ENCODE measurements at regions not wholly inside any gene's neighbourhood (a gene's known extent, or its start where the extent isn't known, plus 50 kb on each side); places are given as distances from the start of the nearest gene placed in this dataset.

- no peak overlapping the region for H3K27ac ChIP-seq (ENCODE audit: low read depth, low read length, severe bottlenecking)
- no peaks in the 10 kb centered on the region for H3K36me3 ChIP-seq (ENCODE audit: control insufficient read depth, insufficient read depth, low read length)
- no peaks in the 10 kb centered on the region for H3K9me3 ChIP-seq (ENCODE audit: control insufficient read depth, low read length)
- 86 to 91% methylated on average over 6 to 12 of the region's 12 CpGs for WGBS, 2 experiments (ENCODE audit: insufficient coverage in 2 of 2)
- H3K4me1 ChIP-seq (ENCODE audit: control insufficient read depth, insufficient read depth, low read length, poor library complexity, severe bottlenecking), result no peaks in the 10 kb centered on the region
- H3K4me3 ChIP-seq (ENCODE audit: extremely low read depth, insufficient read depth, low read length, poor library complexity, severe bottlenecking), result no peak overlapping the region
Measured at GRCh38 chr4:8782135-8782534, 89.5 kb downstream of the HMX1 start.

DNA sequence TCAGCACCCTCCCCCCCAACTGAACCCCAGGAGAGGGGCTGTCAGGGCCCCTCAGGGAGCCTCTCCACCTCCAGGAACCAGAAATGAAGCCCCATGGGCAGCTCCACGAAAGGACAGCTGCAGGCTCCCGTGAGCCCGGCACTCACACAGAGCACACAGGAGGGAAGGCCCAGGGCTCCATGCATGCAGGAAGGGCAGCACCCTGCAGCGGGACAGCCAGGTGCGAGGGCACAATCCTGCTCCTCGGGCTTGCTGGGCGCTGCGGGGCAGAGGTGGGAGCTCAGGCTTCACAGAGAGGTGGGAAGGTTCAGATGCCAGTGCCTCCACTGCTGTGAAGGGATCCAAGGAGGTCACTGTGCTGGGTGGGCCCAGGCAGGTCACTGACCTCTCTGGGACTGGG lies 90.0 kb downstream of the HMX1 start:
- H3K9me3 ChIP-seq (ENCODE audit: control insufficient read depth, low read length), result no peaks in the 10 kb centered on the region
- no peaks in the 10 kb centered on the region for H3K4me1 ChIP-seq (ENCODE audit: control insufficient read depth, insufficient read depth, low read length, poor library complexity, severe bottlenecking)
- no peak overlapping the region for H3K4me3 ChIP-seq (ENCODE audit: extremely low read depth, insufficient read depth, low read length, poor library complexity, severe bottlenecking)
- WGBS, 2 experiments (ENCODE audit: insufficient coverage in 2 of 2), result 93 to 94% methylated on average over 8 of the region's 8 CpGs
- no peaks in the 10 kb centered on the region for H3K36me3 ChIP-seq (ENCODE audit: control insufficient read depth, insufficient read depth, low read length)
- H3K27ac ChIP-seq (ENCODE audit: low read depth, low read length, severe bottlenecking), result no peak overlapping the region

- Histone ChIP-seq H3K36me3 (ENCODE audit: control insufficient read depth, insufficient read depth, low read length) (no peaks in the 10 kb centered on the region), H3K27ac (ENCODE audit: low read depth, low read length, severe bottlenecking) (no peak overlapping the region), H3K4me1 (ENCODE audit: control insufficient read depth, insufficient read depth, low read length, poor library complexity, severe bottlenecking) (no peaks in the 10 kb centered on the region), H3K9me3 (ENCODE audit: control insufficient read depth, low read length) (no peaks in the 10 kb centered on the region), H3K4me3 (ENCODE audit: extremely low read depth, insufficient read depth, low read length, poor library complexity, severe bottlenecking) (no peak overlapping the region)
- 83 to 91% methylated on average over 14 to 18 of the region's 19 CpGs for WGBS, 2 experiments (ENCODE audit: insufficient coverage in 2 of 2)
Measured at GRCh38 chr4:8780596-8781368, 90.9 kb downstream of the HMX1 start.

DNA sequence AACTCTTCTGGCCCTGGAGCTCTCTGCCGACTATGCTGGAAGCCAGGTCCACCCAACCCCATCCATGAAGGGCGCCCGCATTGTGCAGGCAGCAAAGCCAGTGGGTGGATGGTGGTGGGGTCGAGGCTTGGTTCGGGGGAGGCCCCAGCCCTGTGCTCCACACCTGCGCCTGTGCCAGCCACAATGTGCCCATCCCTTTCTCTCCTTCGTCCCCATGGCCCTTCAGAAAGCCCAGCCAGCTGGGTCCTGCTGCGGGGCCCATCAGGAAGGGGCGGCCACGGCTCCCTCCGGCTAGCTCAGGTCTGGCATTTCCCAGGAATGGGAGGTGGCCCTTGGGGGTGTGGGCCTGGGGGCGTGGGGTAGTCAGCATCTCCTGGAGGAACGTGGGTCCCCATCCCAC lies 91.6 kb downstream of the HMX1 start:
- 71 to 77% methylated on average over 4 to 8 of the region's 13 CpGs for WGBS, 2 experiments (ENCODE audit: insufficient coverage in 2 of 2)
- Histone ChIP-seq H3K4me3 (ENCODE audit: extremely low read depth, insufficient read depth, low read length, poor library complexity, severe bottlenecking) (no peak overlapping the region), H3K27ac (ENCODE audit: low read depth, low read length, severe bottlenecking) (no peak overlapping the region), H3K36me3 (ENCODE audit: control insufficient read depth, insufficient read depth, low read length) (no peaks in the 10 kb centered on the region), H3K9me3 (ENCODE audit: control insufficient read depth, low read length) (no peaks in the 10 kb centered on the region), H3K4me1 (ENCODE audit: control insufficient read depth, insufficient read depth, low read length, poor library complexity, severe bottlenecking) (no peaks in the 10 kb centered on the region)

DNA sequence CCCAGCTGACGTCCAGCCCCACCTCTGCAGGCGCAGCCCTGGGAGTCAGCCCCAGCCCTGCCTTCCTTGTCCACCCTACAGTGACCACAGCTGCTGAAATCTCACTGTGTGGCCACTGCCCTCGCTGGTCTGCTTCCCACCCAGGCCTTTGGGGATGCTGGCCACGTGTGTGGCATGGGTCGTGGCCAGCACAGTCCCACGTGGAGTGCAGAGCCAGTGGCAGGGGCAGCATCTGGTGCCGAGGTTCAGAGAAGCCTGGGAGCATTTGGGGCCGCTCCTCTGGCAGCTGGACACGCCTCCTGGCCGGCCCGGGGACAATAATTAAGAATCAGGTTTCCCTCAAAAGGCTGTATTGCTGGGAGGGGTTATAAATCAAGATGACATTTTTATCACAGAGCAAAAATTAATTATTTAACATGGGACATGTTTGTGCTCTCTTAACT lies 92.1 kb downstream of the HMX1 start:
- no peak overlapping the region for H3K4me3 ChIP-seq (ENCODE audit: extremely low read depth, insufficient read depth, low read length, poor library complexity, severe bottlenecking)
- H3K36me3 ChIP-seq (ENCODE audit: control insufficient read depth, insufficient read depth, low read length), result no peaks in the 10 kb centered on the region
- WGBS, 2 experiments (ENCODE audit: insufficient coverage in 2 of 2), result 78 to 90% methylated on average over 8 to 9 of the region's 11 CpGs
- no peaks in the 10 kb centered on the region for H3K4me1 ChIP-seq (ENCODE audit: control insufficient read depth, insufficient read depth, low read length, poor library complexity, severe bottlenecking)
- no peaks in the 10 kb centered on the region for H3K9me3 ChIP-seq (ENCODE audit: control insufficient read depth, low read length)
- no peak overlapping the region for H3K27ac ChIP-seq (ENCODE audit: low read depth, low read length, severe bottlenecking)

DNA sequence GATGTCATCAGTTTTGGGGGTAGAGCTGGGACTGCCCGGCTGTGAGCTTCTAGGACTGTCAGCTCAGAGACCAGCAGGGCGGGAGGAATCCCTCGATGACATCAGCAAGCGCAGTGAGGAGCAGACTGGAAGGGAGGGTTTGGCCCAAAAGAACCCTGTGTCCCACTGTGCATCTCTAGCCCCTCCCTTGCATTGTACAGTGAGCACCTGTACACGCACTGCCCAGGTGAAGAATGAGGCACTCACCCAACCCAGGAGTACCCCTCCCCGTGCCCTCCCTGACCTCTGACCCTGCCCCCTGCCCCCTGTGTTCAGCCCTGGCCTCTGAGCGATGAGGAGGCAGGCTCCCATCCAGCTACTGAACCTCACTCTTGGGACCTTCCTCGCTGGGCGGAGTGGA lies 92.9 kb downstream of the HMX1 start:
- H3K9me3 ChIP-seq (ENCODE audit: control insufficient read depth, low read length), result no peaks in the 10 kb centered on the region
- H3K27ac ChIP-seq (ENCODE audit: low read depth, low read length, severe bottlenecking), result no peak overlapping the region
- H3K4me1 ChIP-seq (ENCODE audit: control insufficient read depth, insufficient read depth, low read length, poor library complexity, severe bottlenecking), result no peaks in the 10 kb centered on the region
- WGBS, 2 experiments (ENCODE audit: insufficient coverage in 2 of 2), result 78 to 84% methylated on average over 9 of the region's 9 CpGs
- H3K36me3 ChIP-seq (ENCODE audit: control insufficient read depth, insufficient read depth, low read length), result no peaks in the 10 kb centered on the region
- no peak overlapping the region for H3K4me3 ChIP-seq (ENCODE audit: extremely low read depth, insufficient read depth, low read length, poor library complexity, severe bottlenecking)

DNA sequence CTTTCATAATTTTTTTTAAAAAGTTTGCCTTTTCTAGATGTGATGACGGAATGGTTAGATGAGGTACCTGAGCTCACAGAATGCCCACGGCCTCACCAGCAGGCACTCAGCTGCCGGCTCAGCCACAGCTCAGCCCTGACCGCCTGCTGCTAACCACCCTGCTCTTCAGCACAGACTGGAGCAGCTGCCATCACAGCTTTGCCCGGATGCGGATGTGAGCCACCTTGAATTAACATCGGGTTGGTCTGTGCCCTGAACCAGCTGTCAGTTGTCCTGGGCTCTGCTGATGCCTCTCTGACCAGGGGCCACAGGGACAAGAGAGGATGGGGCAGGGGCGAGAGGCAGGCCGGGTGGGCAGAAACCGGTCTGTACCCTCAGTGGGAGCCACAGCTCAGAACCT lies 93.3 kb downstream of the HMX1 start:
- Histone ChIP-seq H3K27ac (ENCODE audit: low read depth, low read length, severe bottlenecking) (no peak overlapping the region), H3K36me3 (ENCODE audit: control insufficient read depth, insufficient read depth, low read length) (no peaks in the 10 kb centered on the region), H3K9me3 (ENCODE audit: control insufficient read depth, low read length) (no peaks in the 10 kb centered on the region), H3K4me3 (ENCODE audit: extremely low read depth, insufficient read depth, low read length, poor library complexity, severe bottlenecking) (no peak overlapping the region), H3K4me1 (ENCODE audit: control insufficient read depth, insufficient read depth, low read length, poor library complexity, severe bottlenecking) (no peaks in the 10 kb centered on the region)
- WGBS, 2 experiments (ENCODE audit: insufficient coverage in 2 of 2), result 89 to 92% methylated on average over 8 to 9 of the region's 10 CpGs

DNA sequence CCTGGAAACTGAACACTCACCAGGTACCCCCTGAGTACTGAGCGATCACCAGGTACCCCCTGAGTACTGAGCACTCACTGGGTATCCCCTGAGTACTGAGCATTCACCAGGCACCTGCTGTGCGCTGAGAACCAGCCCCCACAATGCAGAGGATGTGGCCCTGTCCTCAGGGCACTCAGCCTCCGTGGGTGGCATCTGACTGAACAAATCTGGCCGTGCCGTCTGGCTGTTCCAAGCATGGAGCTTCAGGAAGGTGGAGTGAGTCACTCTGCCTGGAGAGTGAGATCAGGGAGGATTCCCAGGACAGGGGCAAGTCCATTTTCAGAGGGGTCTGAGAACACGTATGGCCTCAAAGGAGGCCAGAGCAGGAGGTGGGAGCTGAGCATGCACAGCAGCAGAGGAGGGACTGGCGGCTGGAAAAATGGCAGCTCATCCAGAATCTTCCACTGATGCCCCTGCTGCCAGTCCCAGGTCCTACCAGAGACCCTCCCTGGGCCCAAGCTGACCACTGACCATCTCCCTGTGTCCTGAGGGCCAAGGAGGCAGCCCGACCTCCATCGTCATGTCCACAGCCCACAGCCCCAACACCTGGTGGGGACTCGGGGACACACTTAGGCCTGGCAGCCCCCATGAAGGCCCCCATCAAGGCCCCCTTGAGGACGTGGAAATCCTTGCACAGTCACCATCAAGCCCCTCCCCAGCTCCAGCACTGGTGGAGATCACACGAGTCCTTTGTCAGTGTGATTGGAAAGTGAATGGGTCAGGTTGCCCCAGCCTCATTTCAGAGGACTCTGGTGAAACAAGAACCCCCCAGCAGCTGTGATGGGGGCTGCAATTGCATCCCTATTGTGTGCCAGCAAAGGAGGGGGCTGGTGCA lies 94.1 kb downstream of the HMX1 start:
- Histone ChIP-seq H3K4me1 (ENCODE audit: control insufficient read depth, insufficient read depth, low read length, poor library complexity, severe bottlenecking) (no peaks in the 10 kb centered on the region), H3K9me3 (ENCODE audit: control insufficient read depth, low read length) (no peaks in the 10 kb centered on the region), H3K4me3 (ENCODE audit: extremely low read depth, insufficient read depth, low read length, poor library complexity, severe bottlenecking) (no peak overlapping the region), H3K36me3 (ENCODE audit: control insufficient read depth, insufficient read depth, low read length) (no peaks in the 10 kb centered on the region), H3K27ac (ENCODE audit: low read depth, low read length, severe bottlenecking) (no peak overlapping the region)
- 72 to 82% methylated on average over 7 to 12 of the region's 12 CpGs for WGBS, 2 experiments (ENCODE audit: insufficient coverage in 2 of 2)

GRCh38 chr4:8776366-8776765 lies 95.3 kb downstream of the HMX1 start:
- no peaks in the 10 kb centered on the region for H3K4me1 ChIP-seq (ENCODE audit: control insufficient read depth, insufficient read depth, low read length, poor library complexity, severe bottlenecking)
- H3K36me3 ChIP-seq (ENCODE audit: control insufficient read depth, insufficient read depth, low read length), result no peaks in the 10 kb centered on the region
- H3K27ac ChIP-seq (ENCODE audit: low read depth, low read length, severe bottlenecking), result no peak overlapping the region
- no peak overlapping the region for H3K4me3 ChIP-seq (ENCODE audit: extremely low read depth, insufficient read depth, low read length, poor library complexity, severe bottlenecking)
- WGBS, 2 experiments (ENCODE audit: insufficient coverage in 2 of 2), result 89 to 90% methylated on average over 2 to 4 of the region's 6 CpGs
- no peaks in the 10 kb centered on the region for H3K9me3 ChIP-seq (ENCODE audit: control insufficient read depth, low read length)

DNA sequence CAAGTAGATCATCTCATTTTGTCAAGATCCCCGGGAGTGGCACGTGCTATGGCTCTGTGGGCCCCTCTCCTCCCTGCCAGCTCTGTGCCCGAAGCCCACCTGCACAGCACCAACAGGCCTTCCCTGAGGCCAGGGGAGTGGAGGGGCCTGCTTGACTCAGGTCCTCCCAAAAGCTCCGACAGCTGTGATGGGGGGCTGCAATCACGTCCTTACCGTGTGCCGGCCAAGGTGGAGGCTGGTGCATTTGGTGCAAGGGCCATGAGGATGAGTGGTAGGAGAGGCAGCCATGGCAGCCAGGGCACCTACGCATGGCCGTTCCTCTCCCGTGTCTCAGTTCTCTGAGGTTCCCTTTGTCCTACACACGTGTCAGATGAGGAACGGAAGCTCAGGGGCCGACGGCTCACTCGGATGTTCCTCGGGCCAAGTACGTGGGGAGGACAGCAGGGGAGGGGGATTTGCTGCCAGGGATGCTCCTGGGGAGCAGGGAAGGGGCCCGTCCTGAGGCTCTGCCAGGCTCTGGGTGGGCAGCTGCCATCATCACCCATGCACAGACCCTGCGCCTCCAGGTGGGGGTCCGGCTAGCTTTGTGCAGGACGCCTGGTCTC lies 95.8 kb downstream of the HMX1 start:
- H3K27ac ChIP-seq (ENCODE audit: low read depth, low read length, severe bottlenecking), result no peak overlapping the region
- 84 to 89% methylated on average over 19 to 20 of the region's 21 CpGs for WGBS, 2 experiments (ENCODE audit: insufficient coverage in 2 of 2)
- no peaks in the 10 kb centered on the region for H3K36me3 ChIP-seq (ENCODE audit: control insufficient read depth, insufficient read depth, low read length)

More for the DNA sequence above, 95.8 kb downstream of the HMX1 start:
- H3K4me1 ChIP-seq (ENCODE audit: control insufficient read depth, insufficient read depth, low read length, poor library complexity, severe bottlenecking), result no peaks in the 10 kb centered on the region
- no peaks in the 10 kb centered on the region for H3K9me3 ChIP-seq (ENCODE audit: control insufficient read depth, low read length)
- no peak overlapping the region for H3K4me3 ChIP-seq (ENCODE audit: extremely low read depth, insufficient read depth, low read length, poor library complexity, severe bottlenecking)
